Progenitor cell of endocrine pancreas (in vitro differentiated cells): ENCODE measurements at regions not wholly inside any gene's neighbourhood (a gene's known extent, or its start where the extent isn't known, plus 50 kb on each side); places are given as distances from the start of the nearest gene placed in this dataset.

ENCODE experiments used
- DNase-seq: peaks from one replicate; pipeline ENCODE4 v3.0.0; 2021; ENCODE audit warnings: low spot score; ENCODE audit not compliant: unreplicated experiment
- H3K27ac Mint-ChIP-seq: 2 replicates; pipeline ENCODE4 v1.8.0; 2021; ENCODE audit warnings: mild to moderate bottlenecking, moderate library complexity, mixed read lengths
- H3K27me3 Mint-ChIP-seq: 2 replicates; pipeline ENCODE4 v1.8.0; 2021; ENCODE audit warnings: mixed read lengths
- H3K36me3 Mint-ChIP-seq: 2 replicates; pipeline ENCODE4 v1.8.0; 2022; ENCODE audit warnings: mixed read lengths; ENCODE audit not compliant: insufficient read depth
- H3K4me1 Mint-ChIP-seq: 2 replicates; pipeline ENCODE4 v1.8.0; 2021; ENCODE audit warnings: low read depth, mixed read lengths
- H3K4me3 Mint-ChIP-seq: 2 replicates; pipeline ENCODE4 v1.8.0; 2021; ENCODE audit warnings: low read depth, mild to moderate bottlenecking, moderate library complexity, mixed read lengths
- H3K9me3 Mint-ChIP-seq: 2 replicates; pipeline ENCODE4 v1.8.0; 2021; ENCODE audit warnings: low read depth, mixed read lengths
- CTCF ChIP-seq: fragments of 200-600 bp; sonication (generic); IDR thresholded peaks from one replicate; pipeline ENCODE4 v1.5.0; 2021; ENCODE audit warnings: antibody characterized with exemption, mild to moderate bottlenecking; ENCODE audit not compliant: unreplicated experiment

- no peak for DNase-seq
- peaks cover 6% of the 10 kb centered on the region for H3K9me3 Mint-ChIP-seq
- no peaks in the 10 kb centered on the region for H3K27me3 Mint-ChIP-seq
- no peak overlapping the region for H3K4me3 Mint-ChIP-seq
- H3K36me3 Mint-ChIP-seq: no peaks in the 10 kb centered on the region
- no peak for TF ChIP-seq CTCF
- no peak overlapping the region for H3K27ac Mint-ChIP-seq
- no peaks in the 10 kb centered on the region for H3K4me1 Mint-ChIP-seq
Observed at GRCh38 chr5:155381654-155382053, 368.1 kb downstream of the KIF4B start.

- H3K27me3 Mint-ChIP-seq: no peaks in the 10 kb centered on the region
- H3K4me1 Mint-ChIP-seq: peaks cover 11% of the 10 kb centered on the region
- no peak for TF ChIP-seq CTCF
- peaks cover 2% of the 10 kb centered on the region for H3K9me3 Mint-ChIP-seq
- DNase-seq: no peak
- H3K4me3 Mint-ChIP-seq: no peak overlapping the region
- H3K27ac Mint-ChIP-seq: no peak overlapping the region
- no peaks in the 10 kb centered on the region for H3K36me3 Mint-ChIP-seq
Observed at GRCh38 chr5:155389498-155389897, 375.9 kb downstream of the KIF4B start.

- Mint-ChIP-seq H3K36me3 (no peaks in the 10 kb centered on the region), H3K27ac (no peak overlapping the region), H3K4me1 (peaks cover 8% of the 10 kb centered on the region), H3K27me3 (no peaks in the 10 kb centered on the region), H3K4me3 (no peak overlapping the region), H3K9me3 (no peaks in the 10 kb centered on the region)
- TF ChIP-seq CTCF: no peak
- no peak for DNase-seq
Observed at GRCh38 chr5:155394727-155395126, 381.2 kb downstream of the KIF4B start.

- no peak for TF ChIP-seq CTCF
- H3K36me3 Mint-ChIP-seq: no peaks in the 10 kb centered on the region
- DNase-seq: no peak
- peaks cover 15% of the 10 kb centered on the region for H3K9me3 Mint-ChIP-seq
- H3K4me1 Mint-ChIP-seq: no peaks in the 10 kb centered on the region
- H3K4me3 Mint-ChIP-seq: no peak overlapping the region
- no peak overlapping the region for H3K27ac Mint-ChIP-seq
- H3K27me3 Mint-ChIP-seq: no peaks in the 10 kb centered on the region
Observed at GRCh38 chr5:155402927-155403640, 389.5 kb downstream of the KIF4B start.

GRCh38 chr5:155406815-155407214 lies 393.3 kb downstream of the KIF4B start:
- peaks cover 15% of the 10 kb centered on the region for H3K9me3 Mint-ChIP-seq
- no peaks in the 10 kb centered on the region for H3K36me3 Mint-ChIP-seq
- no peak overlapping the region for H3K4me3 Mint-ChIP-seq
- no peak overlapping the region for H3K27ac Mint-ChIP-seq
- H3K4me1 Mint-ChIP-seq: no peaks in the 10 kb centered on the region
- no peak for TF ChIP-seq CTCF
- no peak for DNase-seq
- H3K27me3 Mint-ChIP-seq: no peaks in the 10 kb centered on the region
